ENCODE measurements at regions not wholly inside any gene's neighbourhood (a gene's known extent, or its start where the extent isn't known, plus 50 kb on each side); places are given as distances from the start of the nearest gene placed in this dataset.

DNA sequence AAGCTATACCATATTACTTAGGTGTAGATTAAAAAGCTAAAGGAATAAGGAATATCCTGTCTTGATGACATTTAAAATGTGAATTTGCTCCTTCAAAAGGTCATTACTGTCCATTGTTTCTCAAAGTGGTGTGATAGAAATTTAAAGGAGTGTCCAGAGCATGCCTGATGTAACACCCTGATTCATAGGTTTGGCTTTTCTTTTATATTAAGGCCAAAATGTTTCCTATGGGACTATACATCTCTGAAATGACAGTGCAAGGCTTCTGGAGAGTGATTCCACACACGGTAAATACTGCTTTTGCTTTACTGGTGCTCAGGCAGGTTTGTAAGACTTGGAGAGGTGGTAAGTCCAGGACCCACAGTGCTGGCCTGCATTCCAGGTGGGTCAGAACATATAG, 289.9 kb downstream of the RFC3 start:
- TF ChIP-seq, protein P1, sequence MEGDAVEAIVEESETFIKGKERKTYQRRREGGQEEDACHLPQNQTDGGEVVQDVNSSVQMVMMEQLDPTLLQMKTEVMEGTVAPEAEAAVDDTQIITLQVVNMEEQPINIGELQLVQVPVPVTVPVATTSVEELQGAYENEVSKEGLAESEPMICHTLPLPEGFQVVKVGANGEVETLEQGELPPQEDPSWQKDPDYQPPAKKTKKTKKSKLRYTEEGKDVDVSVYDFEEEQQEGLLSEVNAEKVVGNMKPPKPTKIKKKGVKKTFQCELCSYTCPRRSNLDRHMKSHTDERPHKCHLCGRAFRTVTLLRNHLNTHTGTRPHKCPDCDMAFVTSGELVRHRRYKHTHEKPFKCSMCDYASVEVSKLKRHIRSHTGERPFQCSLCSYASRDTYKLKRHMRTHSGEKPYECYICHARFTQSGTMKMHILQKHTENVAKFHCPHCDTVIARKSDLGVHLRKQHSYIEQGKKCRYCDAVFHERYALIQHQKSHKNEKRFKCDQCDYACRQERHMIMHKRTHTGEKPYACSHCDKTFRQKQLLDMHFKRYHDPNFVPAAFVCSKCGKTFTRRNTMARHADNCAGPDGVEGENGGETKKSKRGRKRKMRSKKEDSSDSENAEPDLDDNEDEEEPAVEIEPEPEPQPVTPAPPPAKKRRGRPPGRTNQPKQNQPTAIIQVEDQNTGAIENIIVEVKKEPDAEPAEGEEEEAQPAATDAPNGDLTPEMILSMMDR (IDR thresholded peaks at IDR 0.05): no peak
- TF ChIP-seq POLR2AphosphoS5 (IDR thresholded peaks at IDR 0.05; ENCODE audit: insufficient read depth in 1 of 2, low read depth in 1 of 2): no peak

All from vagina (tissue), 2 donors.